Right lobe of liver (tissue), 6 donors: ENCODE measurements at regions not wholly inside any gene's neighbourhood (a gene's known extent, or its start where the extent isn't known, plus 50 kb on each side); places are given as distances from the start of the nearest gene placed in this dataset.

ENCODE experiments used
- ATAC-seq, 4 donors: fragments of 200-7000 bp; cut with Tn5 transposase; one replicate each; pipeline ENCODE4 v1.9.1; 2020; ENCODE audit warnings: mild to moderate bottlenecking in 4 of 4, moderate library complexity in 4 of 4
- DNase-seq, 3 donors: peaks; one replicate each; pipeline ENCODE4 v3.0.0-alpha.2; 2020
- H3K27ac ChIP-seq, 3 donors: fragments of 200-600 bp; one replicate each; pipeline ENCODE4 v1.8.0; 2022
- H3K27me3 ChIP-seq, 2 donors: fragments of 200-600 bp; one replicate each; pipeline ENCODE4 v1.8.0; 2022
- H3K36me3 ChIP-seq, 4 donors: fragments of 200-600 bp; sonication (generic) in 1 of 4; one replicate each; pipeline versions ENCODE4 v1.5.1 to v1.8.0; 2017 to 2022; ENCODE audit warnings: control low read depth in 1 of 4
- H3K4me1 ChIP-seq, 4 donors: fragments of 200-600 bp; sonication (generic) in 1 of 4; one replicate each; pipeline versions ENCODE4 v1.5.1 to v1.8.0; 2017 to 2022; ENCODE audit warnings: control low read depth in 1 of 4
- H3K4me3 ChIP-seq, 3 donors: fragments of 200-600 bp; one replicate each; pipeline ENCODE4 v1.8.0; 2022
- H3K9me3 ChIP-seq, 4 donors: fragments of 200-600 bp; sonication (generic) in 1 of 4; one replicate each; pipeline versions ENCODE4 v1.5.1 to v1.8.0; 2017 to 2022; ENCODE audit warnings: control low read depth in 1 of 4
- CTCF ChIP-seq, 4 donors: fragments of 200-600 bp in 3 of 4; fragments of 450-650 bp in 1 of 4; IDR thresholded peaks; one replicate each; pipeline versions ENCODE4 v1.5.1 to v1.8.0; 2016 to 2022; ENCODE audit warnings: antibody characterized with exemption in 4 of 4, mild to moderate bottlenecking in 2 of 4
- POLR2A ChIP-seq: fragments of 450-650 bp; IDR thresholded peaks from one replicate; pipeline ENCODE4 v1.6.1; 2017; ENCODE audit warnings: antibody characterized with exemption, mild to moderate bottlenecking
- WGBS: methylation state at CpG from one replicate; pipeline ENCODE4 v1.1.6; 2018; ENCODE audit warnings: low coverage, low lambda C conversion rate; ENCODE audit not compliant: insufficient coverage; ENCODE audit errors: missing lambda C conversion rate; 5-methylcytosine and 5-hydroxymethylcytosine counted together
- intact Hi-C, 2 donors: fragments of 100-400 bp; cut with DNase I; formaldehyde crosslinking; loops; one replicate each; pipeline versions ENCODE4 v1.11.2 to v1.14.1; 2022
- donor health status: DM: no; HTN: yes; CAD: no.
- donor health status: DM: no; HTN: no; CAD: no.
- donor health status: DM: no; HTN: no; CAD: no.
- donor health status: DM: no; HTN: yes; CAD: no.
- donor health status: DM: no; HTN: yes; CAD: no.

GRCh38 chr21:19759836-19760235, 1238.4 kb upstream of the NCAM2 start:
- Histone ChIP-seq H3K27ac (no peak overlapping the region), H3K4me3 (no peak overlapping the region), H3K4me1 (no peaks in the 10 kb centered on the region), H3K27me3 (no peaks in the 10 kb centered on the region), H3K36me3 (no peaks in the 10 kb centered on the region), H3K9me3 (peaks cover 0 to 3% (median 0%) of the 10 kb centered on the region in 4 donors)
- 80% methylated on average over 19 of the region's 19 CpGs for WGBS
- TF ChIP-seq CTCF (IDR thresholded peaks at IDR 0.05) (no peak), POLR2A (no peak)
- DNase-seq = no peak
- ATAC-seq = no peak
- intact Hi-C loops = no loop called here

- ATAC-seq (no peak), DNase-seq (no peak)
- Histone ChIP-seq H3K27ac (no peak overlapping the region), H3K27me3 (no peaks in the 10 kb centered on the region), H3K4me3 (no peak overlapping the region), H3K36me3 (no peaks in the 10 kb centered on the region), H3K4me1 (no peaks in the 10 kb centered on the region), H3K9me3 (no peaks in the 10 kb centered on the region)
- intact Hi-C loops = no loop called here
- TF ChIP-seq CTCF (IDR thresholded peaks at IDR 0.05) = no peak
- no peak for TF ChIP-seq POLR2A
- 21% methylated on average over 1 of the region's 1 CpG for WGBS
These were observed 1230.7 kb upstream of the NCAM2 start for GRCh38 chr21:19767546-19767945.

DNA sequence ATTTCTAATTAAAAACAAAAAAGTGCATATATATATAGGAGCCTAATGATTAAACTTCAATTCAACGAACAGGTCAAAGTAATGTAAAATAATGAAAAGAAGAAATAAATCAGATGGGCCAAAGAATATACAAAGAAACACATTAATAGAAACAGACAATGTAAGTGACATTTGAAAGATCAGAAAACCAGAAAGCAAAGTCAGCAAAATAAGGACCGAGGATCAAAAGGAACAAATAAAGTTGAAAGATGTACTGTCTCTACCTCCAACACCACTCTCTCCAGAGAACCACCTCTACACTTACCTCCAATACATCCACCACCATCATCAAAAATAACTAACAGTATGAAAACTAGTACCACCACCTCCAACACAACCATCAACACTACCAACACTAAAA, 1226.3 kb upstream of the NCAM2 start:
- no peak for ATAC-seq
- no peak for DNase-seq
- Histone ChIP-seq H3K27ac (no peak overlapping the region), H3K9me3 (no peaks in the 10 kb centered on the region), H3K4me3 (no peak overlapping the region), H3K36me3 (no peaks in the 10 kb centered on the region), H3K4me1 (no peaks in the 10 kb centered on the region), H3K27me3 (no peaks in the 10 kb centered on the region)
- WGBS = 39% methylated on average over 2 of the region's 2 CpGs
- intact Hi-C loops = no loop called here
- TF ChIP-seq CTCF (IDR thresholded peaks at IDR 0.05) = no peak
- TF ChIP-seq POLR2A = no peak

GRCh38 chr21:19776076-19776475, 1222.1 kb upstream of the NCAM2 start:
- intact Hi-C loops = no loop called here

More at GRCh38 chr21:19776076-19776475, 1222.1 kb upstream of the NCAM2 start:
- no peaks in the 10 kb centered on the region for H3K4me1 ChIP-seq
- H3K27ac ChIP-seq = no peak overlapping the region
- TF ChIP-seq POLR2A (no peak), CTCF (IDR thresholded peaks at IDR 0.05) (no peak)
- no peak overlapping the region for H3K4me3 ChIP-seq
- H3K27me3 ChIP-seq = no peaks in the 10 kb centered on the region
- DNase-seq = no peak
- 33% methylated on average over 1 of the region's 1 CpG for WGBS
- ATAC-seq = no peak
- no peaks in the 10 kb centered on the region for H3K9me3 ChIP-seq
- H3K36me3 ChIP-seq = no peaks in the 10 kb centered on the region
